CD4-positive, alpha-beta T cell treated with Interferon alpha-2 for 1 hour (primary cell): ENCODE measurements at regions not wholly inside any gene's neighbourhood (a gene's known extent, or its start where the extent isn't known, plus 50 kb on each side); places are given as distances from the start of the nearest gene placed in this dataset.
A peak's percentile ranks its signal among the peaks of the same experiment; 100 is the strongest.

Experiments
- DNase-seq, 2 donors: peaks; one replicate each; pipeline ENCODE4 v3.0.0-alpha.2; 2020 to 2022

- peak in 1 of 2 donors; percentile 58 for DNase-seq
These were observed 566.4 kb upstream of the DIPK2B start for GRCh38 chrX:45766981-45767501.

GRCh38 chrX:45765767-45766166 lies 565.1 kb upstream of the DIPK2B start:
- DNase-seq, result peak in 1 of 2 donors; percentile 46

- DNase-seq, result no peak
These were observed 564.6 kb upstream of the DIPK2B start for GRCh38 chrX:45765281-45765680.

- peak in 1 of 2 donors; percentile 39 for DNase-seq
These were observed 562.3 kb upstream of the DIPK2B start for GRCh38 chrX:45762699-45763647.

GRCh38 chrX:45761920-45762319 lies 561.2 kb upstream of the DIPK2B start:
- DNase-seq, result no peak

GRCh38 chrX:45760187-45760742 lies 559.6 kb upstream of the DIPK2B start:
- no peak for DNase-seq

- DNase-seq, result peak in 1 of 2 donors; percentile 67
These were observed 558.2 kb upstream of the DIPK2B start for GRCh38 chrX:45758738-45759397.

- peak; percentile 63 to 75 for DNase-seq
These were observed 557.6 kb upstream of the DIPK2B start for GRCh38 chrX:45758319-45758718.

GRCh38 chrX:45757272-45757671 lies 556.6 kb upstream of the DIPK2B start:
- no peak for DNase-seq

- peak in 1 of 2 donors; percentile 51 for DNase-seq
These were observed 555.9 kb upstream of the DIPK2B start for GRCh38 chrX:45756557-45756956.

- no peak for DNase-seq
These were observed 555.0 kb upstream of the DIPK2B start for GRCh38 chrX:45755703-45756102.

- DNase-seq, result no peak
These were observed 550.5 kb upstream of the DIPK2B start for GRCh38 chrX:45751156-45751555.

GRCh38 chrX:45750639-45751038 lies 550.0 kb upstream of the DIPK2B start:
- DNase-seq, result no peak

GRCh38 chrX:45749375-45749774 lies 548.7 kb upstream of the DIPK2B start:
- peak in 1 of 2 donors; percentile 37 for DNase-seq

- no peak for DNase-seq
These were observed 547.7 kb upstream of the DIPK2B start for GRCh38 chrX:45748369-45748774.

GRCh38 chrX:45747905-45748304 lies 547.2 kb upstream of the DIPK2B start:
- no peak for DNase-seq

GRCh38 chrX:45745479-45745878 lies 544.8 kb upstream of the DIPK2B start:
- DNase-seq, result no peak

GRCh38 chrX:45743906-45744625 lies 543.4 kb upstream of the DIPK2B start:
- DNase-seq, result no peak

GRCh38 chrX:45743081-45743533 lies 542.4 kb upstream of the DIPK2B start:
- DNase-seq, result no peak

- no peak for DNase-seq
These were observed 539.6 kb upstream of the DIPK2B start for GRCh38 chrX:45740291-45740690.

GRCh38 chrX:45735571-45735970 lies 534.9 kb upstream of the DIPK2B start:
- DNase-seq, result no peak

- DNase-seq, result no peak
These were observed 530.8 kb upstream of the DIPK2B start for GRCh38 chrX:45731448-45731847.

GRCh38 chrX:45727761-45728160 lies 527.1 kb upstream of the DIPK2B start:
- DNase-seq, result no peak
